ENCODE measurements at regions not wholly inside any gene's neighbourhood (a gene's known extent, or its start where the extent isn't known, plus 50 kb on each side); places are given as distances from the start of the nearest gene placed in this dataset.

- 78 to 83% methylated on average over 5 of the region's 5 CpGs for WGBS, 2 donors
- TF ChIP-seq POLR2A (IDR thresholded peaks at IDR 0.05): no peak
- TF ChIP-seq CTCF (IDR thresholded peaks at IDR 0.05): no peak
- H3K27ac ChIP-seq: no peak overlapping the region
- H3K4me1 ChIP-seq: no peaks in the 10 kb centered on the region
- no peaks in the 10 kb centered on the region for H3K36me3 ChIP-seq
- no peak overlapping the region for H3K4me3 ChIP-seq (replicated peaks in 1 of 3)
- H3K27me3 ChIP-seq: no peaks in the 10 kb centered on the region
- intact Hi-C loops (cut with DNase I): no loop called here
- H3K9me3 ChIP-seq: no peaks in the 10 kb centered on the region
- DNase-seq: no peak
Observed at GRCh38 chr7:116384936-116385635, 114.5 kb upstream of the CAV2 start.

GRCh38 chr7:116386674-116387073 is 112.9 kb upstream of the CAV2 start:
- no peak for DNase-seq
- Histone ChIP-seq H3K4me1 (no peaks in the 10 kb centered on the region), H3K27ac (no peak overlapping the region), H3K36me3 (no peaks in the 10 kb centered on the region), H3K27me3 (no peaks in the 10 kb centered on the region), H3K4me3 (replicated peaks in 1 of 3) (no peak overlapping the region), H3K9me3 (no peaks in the 10 kb centered on the region)
- TF ChIP-seq CTCF (IDR thresholded peaks at IDR 0.05): no peak
- TF ChIP-seq POLR2A (IDR thresholded peaks at IDR 0.05): no peak
- intact Hi-C loops (cut with DNase I): no loop called here
- 92 to 96% methylated on average over 5 of the region's 5 CpGs for WGBS, 2 donors

GRCh38 chr7:116390363-116390762 is 109.2 kb upstream of the CAV2 start:
- Histone ChIP-seq H3K9me3 (no peaks in the 10 kb centered on the region), H3K27ac (no peak overlapping the region), H3K4me3 (replicated peaks in 1 of 3) (no peak overlapping the region), H3K27me3 (no peaks in the 10 kb centered on the region), H3K4me1 (peaks cover 0 to 5% of the 10 kb centered on the region in 2 donors), H3K36me3 (no peaks in the 10 kb centered on the region)
- TF ChIP-seq POLR2A (IDR thresholded peaks at IDR 0.05) (no peak), CTCF (IDR thresholded peaks at IDR 0.05) (no peak)
- DNase-seq: no peak
- intact Hi-C loops (cut with DNase I): no loop called here
- WGBS, 2 donors: 95% methylated on average over 3 of the region's 3 CpGs

- TF ChIP-seq POLR2A (IDR thresholded peaks at IDR 0.05) (no peak), CTCF (IDR thresholded peaks at IDR 0.05) (no peak)
- peaks cover 0 to 10% of the 10 kb centered on the region in 2 donors for H3K4me1 ChIP-seq
- no peak overlapping the region for H3K27ac ChIP-seq
- no peaks in the 10 kb centered on the region for H3K36me3 ChIP-seq
- no peak for DNase-seq
- no peak overlapping the region for H3K4me3 ChIP-seq (replicated peaks in 1 of 3)
- intact Hi-C loops (cut with DNase I): no loop called here
- no peaks in the 10 kb centered on the region for H3K9me3 ChIP-seq
- H3K27me3 ChIP-seq: no peaks in the 10 kb centered on the region
Observed at GRCh38 chr7:116392806-116393205, 106.7 kb upstream of the CAV2 start.

GRCh38 chr7:116393654-116394053 is 105.9 kb upstream of the CAV2 start:
- no peaks in the 10 kb centered on the region for H3K36me3 ChIP-seq
- no peak for TF ChIP-seq POLR2A (IDR thresholded peaks at IDR 0.05)
- TF ChIP-seq CTCF (IDR thresholded peaks at IDR 0.05): no peak
- intact Hi-C loops (cut with DNase I): no loop called here
- no peaks in the 10 kb centered on the region for H3K27me3 ChIP-seq
- H3K4me1 ChIP-seq: peaks cover 0 to 10% of the 10 kb centered on the region in 2 donors
- H3K4me3 ChIP-seq (replicated peaks in 1 of 3): no peak overlapping the region
- 65 to 66% methylated on average over 6 of the region's 6 CpGs for WGBS, 2 donors
- H3K9me3 ChIP-seq: no peaks in the 10 kb centered on the region
- no peak overlapping the region for H3K27ac ChIP-seq
- DNase-seq: peak; percentile 7 to 26
